CD4-positive, alpha-beta T cell treated with Interleukin-21 for 1 hour (primary cell): ENCODE measurements at regions not wholly inside any gene's neighbourhood (a gene's known extent, or its start where the extent isn't known, plus 50 kb on each side); places are given as distances from the start of the nearest gene placed in this dataset.
"Not testable (repeated sequence)": the region's sequence is repeated elsewhere in the genome, so short reads cannot be mapped to it uniquely, and the experiment has no call there.

Experiments used
- DNase-seq: peaks from one replicate; pipeline ENCODE4 v3.0.0-alpha.2; 2020

DNA sequence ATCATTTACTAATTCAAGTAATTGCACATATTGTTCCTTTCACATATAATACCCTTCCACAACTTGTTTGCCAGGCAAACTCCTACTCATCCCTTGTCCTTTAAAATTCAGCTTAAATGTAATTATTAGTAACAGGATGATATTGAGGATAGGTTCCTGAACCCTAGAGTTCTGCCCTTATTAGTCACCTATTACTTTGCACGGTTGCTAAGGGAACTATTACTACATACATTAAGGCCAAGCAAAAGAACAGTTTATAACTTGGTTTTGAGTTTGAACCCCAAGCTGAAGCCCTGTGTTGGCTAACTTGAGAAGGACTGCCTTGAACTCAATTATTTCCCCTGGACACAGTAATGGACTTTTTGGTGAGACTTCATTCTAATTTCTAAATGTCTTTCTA, 529.7 kb downstream of the IGSF11 start:
- no peak for DNase-seq

DNA sequence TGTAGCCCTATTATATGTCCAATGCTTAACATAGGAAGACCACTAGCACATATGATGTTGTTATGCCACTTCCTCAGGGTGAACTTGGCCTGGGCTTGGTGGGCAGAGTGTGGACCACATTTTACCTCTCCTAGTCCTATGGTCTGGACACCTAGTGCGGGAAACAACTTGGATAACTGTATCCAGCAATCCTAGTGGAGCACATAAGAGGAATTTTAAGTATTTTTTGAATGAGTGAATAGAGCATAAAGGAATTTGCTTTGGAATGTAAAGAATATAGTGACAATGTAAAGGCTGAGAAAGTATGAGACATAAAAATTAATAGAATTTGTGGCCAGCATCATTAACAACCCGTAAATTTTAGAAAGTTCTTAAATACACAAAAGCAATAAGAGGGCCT, 528.9 kb downstream of the IGSF11 start:
- no peak for DNase-seq

DNA sequence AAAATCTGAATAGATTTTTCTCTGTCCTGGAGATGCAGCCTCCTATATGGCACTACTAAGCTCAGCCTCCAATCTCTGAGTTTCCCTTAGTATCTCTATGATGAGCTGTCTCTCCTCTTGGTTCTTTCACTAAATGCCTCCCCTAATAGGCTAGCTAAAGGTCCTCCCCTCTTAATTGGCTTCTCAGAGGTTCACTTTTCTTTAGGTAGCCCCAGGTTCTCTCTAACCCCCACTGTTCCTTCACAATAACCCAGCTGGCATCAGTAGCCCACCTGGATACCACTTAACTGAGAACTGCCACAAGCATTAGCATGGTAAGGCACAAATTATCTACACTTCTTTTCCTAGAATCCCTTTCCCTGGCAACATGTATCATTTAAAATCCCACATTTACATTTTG, 523.2 kb downstream of the IGSF11 start:
- DNase-seq, result no peak

DNA sequence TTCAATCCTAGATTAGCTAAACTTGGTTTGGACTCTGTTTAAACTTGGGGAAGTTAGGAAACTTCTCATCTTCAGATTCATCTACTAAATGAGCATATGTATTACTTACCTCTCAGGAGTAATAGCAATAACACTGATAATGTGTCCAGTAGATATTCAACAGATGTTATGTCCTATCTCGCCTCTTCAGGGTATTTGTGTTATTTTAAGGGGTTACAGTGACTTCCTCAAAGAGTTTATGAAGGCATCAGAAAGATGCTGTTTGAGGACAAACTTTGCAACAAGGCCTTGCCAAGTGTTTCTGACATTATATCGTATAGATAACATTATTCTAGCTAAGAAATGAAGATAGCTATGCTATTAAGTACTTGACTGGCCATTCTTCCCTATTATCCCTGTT, 522.3 kb downstream of the IGSF11 start:
- no peak for DNase-seq

DNA sequence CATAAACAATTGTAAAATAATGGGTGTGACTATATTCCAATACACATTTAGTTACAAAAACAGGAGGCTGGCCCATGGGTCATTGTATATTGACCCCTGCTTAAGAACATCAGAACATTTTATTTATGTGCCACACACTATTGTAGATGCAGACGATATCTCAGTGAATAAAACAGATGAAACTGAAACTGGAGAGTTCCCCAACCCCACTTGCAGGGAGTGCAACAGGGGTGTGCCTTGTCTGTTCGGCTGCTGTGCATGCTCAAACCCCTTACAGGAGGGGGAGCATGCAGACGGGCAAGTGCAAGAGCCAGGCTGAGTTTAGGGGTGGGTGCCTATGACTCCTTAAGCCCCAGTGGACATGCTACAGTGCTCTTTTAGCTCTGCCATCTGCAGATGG, 509.6 kb downstream of the IGSF11 start:
- no peak for DNase-seq

DNA sequence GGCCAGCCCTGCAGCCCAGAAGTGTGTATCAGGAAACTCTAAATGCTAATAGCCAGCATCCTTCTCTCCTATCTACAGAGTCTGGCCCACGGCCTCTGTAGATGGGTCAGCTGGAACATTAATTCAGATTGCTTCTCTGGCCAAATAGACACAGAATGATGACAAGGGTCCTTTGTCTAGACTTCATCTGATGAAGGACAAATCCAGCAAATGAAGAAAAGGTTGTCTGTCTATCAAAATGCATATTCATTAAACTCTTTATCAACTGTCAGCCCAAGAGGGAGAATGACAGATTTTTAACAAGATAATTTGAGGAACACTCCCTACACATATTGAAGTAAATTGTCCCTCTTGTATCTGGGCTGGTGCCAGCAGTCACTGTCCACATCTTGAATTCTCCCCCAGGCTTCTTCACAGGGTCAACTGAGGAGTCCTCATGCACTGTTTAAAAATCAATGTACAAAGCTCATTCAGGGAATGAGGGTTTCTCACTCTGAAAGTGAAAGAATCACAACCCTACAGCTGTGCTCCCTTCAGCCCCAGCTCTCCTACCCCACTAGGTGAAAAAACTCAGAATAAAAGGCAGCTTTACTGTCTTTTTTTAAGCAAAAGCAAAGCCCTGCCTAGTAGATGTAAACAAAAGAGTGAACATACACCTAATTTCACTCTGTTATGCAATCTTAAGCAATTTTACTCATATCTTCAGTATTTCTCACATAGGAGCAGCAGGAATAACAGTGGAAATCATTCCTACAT, 507.7 kb downstream of the IGSF11 start:
- no peak for DNase-seq

DNA sequence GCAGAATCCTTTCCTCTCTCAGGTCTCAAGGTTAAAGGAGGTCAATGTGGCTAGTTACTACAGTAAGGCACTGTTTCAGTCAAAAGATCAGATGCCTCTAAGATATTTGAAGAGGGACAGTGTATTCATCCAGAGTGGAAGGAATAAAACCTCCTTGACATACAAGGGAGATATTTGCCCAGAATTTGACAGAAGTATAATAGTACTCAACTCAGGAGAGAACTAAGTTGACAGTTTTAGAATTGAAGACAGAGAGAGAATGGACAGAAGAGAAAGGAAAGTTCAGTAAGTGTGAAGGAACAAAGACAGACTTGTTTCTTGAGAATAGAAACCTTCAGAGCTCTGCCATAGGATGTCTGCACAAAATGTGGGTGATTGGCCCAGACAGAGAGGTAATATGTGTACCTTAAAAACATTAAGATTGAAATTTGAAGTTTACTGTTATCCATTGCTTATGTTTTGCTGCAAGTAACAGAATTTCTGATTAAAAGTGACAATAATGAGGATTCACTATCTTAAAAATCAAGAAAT, 507.1 kb downstream of the IGSF11 start:
- DNase-seq, result no peak

DNA sequence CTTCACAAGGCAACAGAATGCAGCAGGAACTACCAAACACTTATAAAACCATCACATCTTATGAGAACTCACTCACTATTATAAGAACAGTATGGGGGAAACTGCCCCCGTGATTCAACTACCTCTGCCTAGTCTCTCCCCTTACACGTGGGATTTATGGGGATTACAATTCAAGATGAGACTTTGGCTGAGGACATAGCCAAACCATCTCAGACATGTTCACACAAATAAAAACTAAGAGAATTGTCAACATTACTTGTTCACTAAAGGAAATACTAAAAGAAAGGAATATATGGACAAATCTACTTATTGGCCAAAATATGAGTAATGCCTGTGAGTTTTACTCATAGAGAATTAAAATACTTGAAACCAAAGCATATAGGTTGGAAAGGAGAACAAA, 505.1 kb downstream of the IGSF11 start:
- DNase-seq, result no peak

DNA sequence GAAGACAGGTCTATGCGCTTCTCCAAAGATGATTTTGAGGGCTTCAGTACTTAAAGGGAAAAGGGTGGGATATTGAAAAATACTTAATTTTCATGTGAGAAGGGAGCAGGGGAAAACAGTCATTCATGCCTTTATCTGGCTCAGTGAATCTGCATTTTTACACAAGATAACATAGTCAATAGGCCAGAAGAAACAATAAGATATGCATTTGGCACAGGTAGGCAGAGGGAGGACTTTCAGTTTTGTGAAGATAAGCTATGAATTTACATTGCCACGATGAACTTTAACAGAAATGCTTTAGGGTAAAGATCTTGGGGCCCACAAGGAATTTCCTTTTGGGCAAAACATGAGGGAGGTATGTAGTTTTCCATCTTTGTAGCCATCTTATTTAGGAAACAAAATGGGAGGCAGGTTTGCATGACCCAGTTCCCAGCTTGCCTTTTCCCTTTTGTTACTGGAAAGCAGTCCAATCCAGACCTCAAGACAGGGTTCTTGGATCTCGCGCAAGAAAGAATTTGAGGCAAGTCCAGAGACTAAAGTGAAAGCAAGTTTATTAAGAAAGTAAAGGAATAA, 504.2 kb downstream of the IGSF11 start:
- DNase-seq, result no peak

DNA sequence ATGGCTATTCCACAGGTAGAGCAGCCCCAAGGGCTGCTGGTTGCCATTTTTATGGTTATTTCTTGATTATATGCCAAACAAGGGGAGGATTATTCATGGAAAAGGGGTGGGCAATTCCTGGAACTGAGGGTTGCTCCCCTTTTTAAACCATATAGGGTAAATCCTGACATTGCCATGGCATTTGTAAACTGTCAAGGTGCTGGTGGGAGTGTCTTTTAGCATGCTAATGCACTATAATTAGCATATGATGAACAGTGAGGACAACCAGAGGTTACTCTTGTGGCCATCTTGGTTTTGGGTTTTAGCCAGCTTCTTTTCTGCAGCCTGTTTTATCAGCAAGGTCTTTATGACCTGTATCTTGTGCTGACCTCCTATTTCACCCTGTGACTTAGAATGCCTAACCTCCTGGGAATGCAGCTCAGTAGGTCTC, 503.7 kb downstream of the IGSF11 start:
- not testable (repeated sequence) for DNase-seq

DNA sequence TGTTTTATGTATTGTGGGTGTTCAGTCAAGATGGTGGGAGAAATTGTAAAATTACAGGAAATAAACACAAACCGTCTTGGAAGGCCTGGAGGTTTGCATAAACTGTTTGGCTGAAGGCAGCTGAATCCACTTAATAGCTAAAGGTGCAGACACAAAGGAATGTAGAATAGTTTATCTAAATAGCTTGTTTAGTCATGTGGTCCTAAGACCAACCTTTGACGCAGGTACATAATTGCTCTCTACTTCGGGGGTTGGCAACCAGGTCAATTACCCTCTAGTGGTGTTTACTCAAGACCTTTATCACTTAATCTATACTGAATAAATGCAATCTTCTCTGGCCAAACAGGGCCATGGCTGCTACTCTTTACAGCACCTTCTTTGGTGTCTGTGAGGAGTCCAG, 502.8 kb downstream of the IGSF11 start:
- DNase-seq, result no peak

DNA sequence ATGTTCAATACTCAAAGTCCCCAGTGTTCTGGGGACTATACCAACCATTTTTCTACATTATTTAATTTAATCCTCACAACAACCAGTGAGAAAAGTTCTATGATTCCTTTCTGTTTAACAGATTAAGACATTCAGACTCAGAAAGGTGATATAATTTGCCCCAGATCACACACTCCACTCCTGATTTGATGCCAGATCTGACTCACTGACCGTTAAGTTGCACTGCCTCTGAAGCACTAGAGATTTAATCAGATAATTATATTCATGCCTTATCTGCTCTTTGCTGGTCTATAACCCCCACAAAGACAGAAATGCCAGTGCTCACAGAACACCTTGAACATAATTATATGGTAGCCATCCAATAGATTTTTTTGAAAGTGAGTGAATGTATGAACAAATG, 501.0 kb downstream of the IGSF11 start:
- DNase-seq, result no peak

DNA sequence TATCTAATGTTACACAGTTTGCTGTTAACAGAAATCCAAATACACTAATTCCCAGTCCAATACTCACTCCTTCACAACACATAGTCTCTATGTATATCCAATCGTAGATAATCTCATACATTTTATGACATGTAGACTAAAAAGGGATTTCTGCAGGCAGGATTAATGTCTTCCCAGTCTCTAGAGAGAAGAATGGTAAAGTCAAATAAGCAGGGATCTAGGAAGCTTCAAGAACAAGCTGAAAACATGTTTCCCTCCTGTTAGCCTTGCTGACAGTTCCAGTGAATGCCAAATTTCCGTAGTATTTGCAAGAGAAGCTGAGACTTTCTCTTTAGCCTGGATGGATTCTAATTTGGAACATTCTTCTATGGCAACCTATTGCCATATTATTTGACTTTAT, 500.1 kb downstream of the IGSF11 start:
- no peak for DNase-seq

DNA sequence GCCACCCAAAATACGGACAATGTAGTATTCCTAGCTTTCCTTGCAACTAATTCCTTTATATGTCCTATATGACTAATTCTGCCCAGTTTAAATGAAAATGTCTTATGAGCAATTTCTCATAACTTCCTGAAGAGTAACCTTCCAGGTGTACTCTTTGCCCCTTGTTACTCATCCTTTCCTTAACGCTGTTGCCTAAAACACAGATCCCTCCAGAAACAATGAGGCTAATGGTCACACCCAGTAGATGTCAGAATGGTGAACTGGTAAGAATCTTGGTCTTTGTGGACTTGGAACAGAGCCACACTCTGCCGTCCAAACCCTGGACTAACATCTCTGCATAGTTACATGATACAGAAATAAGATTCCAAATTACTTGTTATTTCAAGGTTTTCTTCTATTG, 497.9 kb downstream of the IGSF11 start:
- DNase-seq, result no peak

DNA sequence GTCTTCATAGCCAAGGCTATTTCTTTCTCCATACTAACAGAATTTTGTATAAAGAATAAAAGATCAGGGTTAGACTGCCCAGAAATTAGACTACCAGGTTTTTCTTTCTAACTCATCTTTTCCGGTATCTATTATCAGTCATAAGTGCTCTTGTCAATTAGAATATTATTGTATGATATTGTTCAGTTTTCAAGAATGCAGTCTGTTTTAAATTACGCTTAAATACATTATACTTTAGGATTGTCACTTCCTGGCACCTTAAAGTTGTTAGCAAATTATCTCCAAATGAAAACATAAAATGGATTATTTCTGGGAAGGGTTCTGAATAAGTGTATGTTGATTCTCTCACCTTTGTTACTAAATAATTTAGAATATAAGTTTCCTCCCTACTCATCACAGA, 497.2 kb downstream of the IGSF11 start:
- DNase-seq, result no peak

DNA sequence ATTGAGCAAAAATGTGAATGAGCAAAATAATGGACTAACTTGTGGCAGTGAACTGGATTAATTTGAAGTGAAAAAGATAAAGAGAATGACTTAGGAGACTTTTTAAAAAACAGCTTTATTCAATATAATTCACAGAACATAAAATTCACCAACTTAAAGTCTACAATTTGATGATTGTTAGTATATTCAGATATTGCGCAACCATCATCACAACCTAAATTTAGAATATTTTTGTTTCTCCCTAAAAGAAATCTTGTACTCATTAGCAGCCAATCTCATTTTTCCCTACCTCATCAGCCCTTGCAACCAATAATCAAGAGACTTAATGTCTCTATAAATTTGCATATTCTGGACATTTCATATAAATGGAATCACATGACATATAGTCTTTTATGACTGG, 496.5 kb downstream of the IGSF11 start:
- DNase-seq, result no peak

DNA sequence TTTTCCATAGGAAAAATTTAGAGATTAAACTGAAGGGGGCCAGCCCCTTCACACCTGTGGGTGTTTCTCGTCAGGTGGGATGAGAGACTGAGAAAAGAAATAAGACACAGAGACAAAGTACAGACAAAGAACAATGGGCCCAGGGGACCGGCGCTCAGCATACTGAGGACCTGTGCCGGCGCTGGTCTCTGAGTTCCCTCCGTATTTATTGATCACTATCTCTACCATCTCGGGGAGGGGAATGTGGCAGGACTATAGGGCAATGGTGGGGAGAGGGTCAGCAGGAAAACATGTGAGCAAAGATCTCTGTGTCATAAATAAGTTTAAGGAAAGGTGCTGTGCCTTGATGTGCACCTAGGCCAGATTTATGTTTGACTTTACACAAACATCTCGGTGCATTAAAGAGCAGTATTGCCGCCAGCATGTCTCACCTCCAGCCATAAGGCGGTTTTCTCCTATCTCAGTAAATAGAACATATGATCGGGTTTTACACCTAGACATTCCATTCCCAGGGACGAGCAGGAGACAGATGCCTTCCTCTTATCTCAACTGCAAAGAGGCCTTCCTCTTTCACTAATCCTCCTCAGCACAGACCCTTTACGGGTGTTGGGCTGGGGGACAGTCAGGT, 494.7 kb downstream of the IGSF11 start:
- not testable (repeated sequence) for DNase-seq

DNA sequence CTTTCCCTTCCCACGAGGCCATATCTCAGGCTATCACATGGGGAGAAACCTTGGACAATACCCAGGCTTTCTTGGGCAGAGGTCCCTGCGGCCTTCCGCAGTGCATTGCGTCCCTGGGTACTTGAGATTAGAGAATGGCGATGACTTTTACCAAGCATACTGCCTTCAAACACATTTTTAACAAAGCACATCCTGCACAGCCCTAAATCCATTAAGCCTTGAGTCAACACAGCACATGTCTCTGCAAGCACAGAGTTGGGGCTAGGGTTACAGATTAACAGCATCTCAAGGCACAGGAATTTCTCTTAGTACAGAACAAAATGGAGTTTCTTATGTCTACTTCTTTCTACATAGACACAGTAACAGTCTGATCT, 494.2 kb downstream of the IGSF11 start:
- DNase-seq, result not testable (repeated sequence)

DNA sequence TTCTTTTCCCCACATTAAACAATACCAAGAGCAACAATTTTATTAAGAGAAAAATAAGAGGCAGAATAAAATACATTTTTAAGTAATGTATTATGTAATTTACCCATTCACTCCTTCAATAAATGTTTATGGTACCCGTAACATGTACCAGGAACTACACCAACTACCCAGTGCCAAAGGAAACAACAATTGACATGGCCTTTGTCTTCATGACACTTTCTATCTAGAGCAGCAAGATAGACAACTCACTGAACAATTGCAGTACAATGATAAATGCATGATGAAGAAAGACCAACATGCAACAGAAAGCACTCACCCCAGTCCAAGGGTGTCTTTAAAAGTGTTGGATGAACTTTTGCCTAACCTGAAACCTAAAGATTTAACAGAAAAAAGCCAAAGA, 493.8 kb downstream of the IGSF11 start:
- no peak for DNase-seq

DNA sequence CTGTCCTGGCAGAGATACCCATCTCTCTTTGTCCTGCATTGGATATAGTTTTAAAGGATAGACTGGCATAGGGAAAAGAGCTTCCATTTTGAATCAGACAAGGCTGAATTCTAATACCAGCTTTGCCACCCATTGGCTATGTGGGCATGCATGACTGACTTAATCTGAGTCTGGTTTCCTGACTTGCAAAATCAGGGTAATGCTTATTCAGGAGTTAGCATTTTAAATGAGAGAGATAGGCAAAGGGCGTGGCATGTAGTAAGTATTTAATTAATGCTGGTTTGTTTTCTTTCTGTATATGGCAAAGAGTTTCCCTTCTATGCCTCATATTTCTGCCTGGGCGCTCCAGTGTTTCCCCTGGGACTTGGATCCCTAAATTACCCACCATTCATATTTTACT, 492.9 kb downstream of the IGSF11 start:
- no peak for DNase-seq

DNA sequence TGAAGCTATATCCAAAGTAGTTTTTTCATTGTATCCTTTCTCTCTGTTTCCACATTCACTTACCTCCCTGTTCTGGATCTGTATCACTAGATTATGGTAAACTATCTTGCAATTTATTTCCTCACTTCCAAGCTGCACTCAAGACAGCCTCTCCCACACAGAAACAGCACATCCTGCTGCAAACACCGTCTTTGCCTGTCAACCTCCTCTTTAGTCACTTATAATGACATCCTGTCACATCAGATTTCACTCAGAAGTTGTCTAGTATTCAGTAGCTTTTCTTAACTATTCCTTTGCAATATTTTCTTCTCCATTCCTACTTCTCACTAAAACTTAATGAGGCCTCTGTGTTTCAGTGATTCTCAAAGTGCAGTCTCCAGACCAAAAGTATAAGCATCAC, 490.8 kb downstream of the IGSF11 start:
- DNase-seq, result no peak

DNA sequence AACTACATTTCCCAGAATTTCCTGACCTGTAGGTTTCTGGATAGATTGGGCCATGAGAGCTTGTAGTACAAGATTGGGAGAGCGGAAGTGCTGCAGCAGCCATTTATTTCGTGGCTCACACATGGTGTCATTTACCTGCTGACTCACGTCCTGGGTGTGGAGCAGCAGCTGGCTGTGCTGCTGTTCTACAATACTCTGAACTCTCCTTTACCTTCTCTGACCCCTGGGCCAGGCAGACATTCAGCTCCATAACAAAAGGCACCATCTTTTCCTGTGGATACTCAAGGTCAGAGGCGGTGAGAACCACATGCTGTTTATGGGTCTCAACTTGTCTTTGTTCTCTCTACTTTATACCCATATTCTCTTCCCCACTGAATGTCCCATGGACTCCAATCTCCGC, 490.2 kb downstream of the IGSF11 start:
- no peak for DNase-seq

DNA sequence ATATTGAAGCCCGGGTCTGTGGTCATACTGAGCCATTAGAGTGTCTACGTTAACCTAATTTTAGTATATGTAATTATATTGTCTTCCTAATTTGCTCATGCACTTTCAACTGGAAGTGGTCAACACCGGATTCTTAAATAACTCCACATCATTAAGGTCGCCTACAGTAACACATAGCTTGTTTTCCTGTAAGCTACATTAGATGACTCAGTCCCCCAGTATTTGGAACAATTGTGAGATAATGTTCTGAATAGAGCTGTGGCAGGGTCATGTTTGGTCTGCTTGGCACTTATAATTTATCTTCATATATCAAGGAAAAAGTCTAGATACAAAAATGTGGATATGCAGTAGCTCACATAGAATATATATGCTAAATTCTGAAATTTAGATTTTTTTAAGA, 486.2 kb downstream of the IGSF11 start:
- no peak for DNase-seq

DNA sequence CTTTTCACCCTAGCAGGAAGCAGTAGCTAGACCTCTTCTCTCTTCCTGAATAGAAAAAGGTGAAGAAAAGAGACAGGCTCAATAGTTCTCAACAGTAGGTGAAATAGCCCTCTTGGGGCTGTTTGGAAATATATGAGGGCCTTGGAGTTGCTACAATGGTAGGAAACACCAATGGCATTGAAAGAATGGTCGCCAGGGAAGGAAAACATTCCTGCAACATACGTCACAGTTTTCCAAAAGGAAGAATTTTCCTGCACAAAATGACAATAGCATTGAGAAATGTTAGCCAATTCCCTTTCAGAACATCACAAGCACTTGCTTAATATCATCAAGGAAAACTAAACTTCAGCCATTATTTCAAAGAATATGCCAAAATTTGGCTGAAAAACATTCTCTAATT, 484.5 kb downstream of the IGSF11 start:
- no peak for DNase-seq
